Superior temporal gyrus (tissue), 1 donor: ENCODE measurements at regions not wholly inside any gene's neighbourhood (a gene's known extent, or its start where the extent isn't known, plus 50 kb on each side); places are given as distances from the start of the nearest gene placed in this dataset.
"Not testable (repeated sequence)": the region's sequence is repeated elsewhere in the genome, so short reads cannot be mapped to it uniquely, and the experiment has no call there.

Experiments
- DNase-seq: peaks from one replicate; pipeline ENCODE4 v3.0.0-alpha.2; 2016; ENCODE audit errors: extremely low spot score

DNA sequence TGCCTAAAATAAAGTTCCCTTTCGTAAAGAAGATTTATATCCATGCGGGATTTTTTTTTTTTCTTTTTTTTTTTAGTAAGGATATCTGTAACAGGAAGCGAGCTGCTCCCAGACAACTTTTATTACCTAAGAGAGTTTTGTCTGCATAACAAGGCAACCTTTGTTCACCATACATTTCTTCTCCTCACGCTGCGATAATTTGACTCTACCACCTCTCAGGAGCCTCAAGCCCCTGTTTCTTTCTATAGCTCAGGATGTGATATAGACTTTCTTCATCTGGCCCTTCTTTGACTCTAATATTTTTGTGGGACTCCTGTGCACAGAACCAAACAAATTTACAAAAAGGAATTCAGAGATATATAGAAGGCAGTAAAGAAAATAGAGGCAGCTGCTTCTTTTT is 1053.7 kb upstream of the SPRY2 start:
- no peak for DNase-seq

DNA sequence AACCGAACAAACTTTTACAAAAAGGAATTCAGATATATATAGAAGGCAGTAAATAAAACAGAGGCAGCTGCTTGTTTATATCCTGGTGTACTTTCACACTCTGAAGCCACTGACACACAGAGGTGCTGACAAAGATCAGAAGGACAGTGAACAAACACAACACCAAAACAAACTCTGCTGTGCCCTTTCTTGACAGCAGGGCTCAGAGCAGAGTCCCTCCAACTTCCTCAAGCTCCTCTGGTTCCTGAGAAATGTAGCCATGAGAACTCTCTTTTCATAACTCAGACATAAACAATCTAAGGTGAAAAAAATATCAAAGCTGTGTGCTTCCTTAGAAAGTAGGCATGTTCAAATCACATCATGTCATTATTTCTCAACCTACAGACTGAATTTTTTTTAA is 1052.8 kb upstream of the SPRY2 start:
- DNase-seq: no peak

DNA sequence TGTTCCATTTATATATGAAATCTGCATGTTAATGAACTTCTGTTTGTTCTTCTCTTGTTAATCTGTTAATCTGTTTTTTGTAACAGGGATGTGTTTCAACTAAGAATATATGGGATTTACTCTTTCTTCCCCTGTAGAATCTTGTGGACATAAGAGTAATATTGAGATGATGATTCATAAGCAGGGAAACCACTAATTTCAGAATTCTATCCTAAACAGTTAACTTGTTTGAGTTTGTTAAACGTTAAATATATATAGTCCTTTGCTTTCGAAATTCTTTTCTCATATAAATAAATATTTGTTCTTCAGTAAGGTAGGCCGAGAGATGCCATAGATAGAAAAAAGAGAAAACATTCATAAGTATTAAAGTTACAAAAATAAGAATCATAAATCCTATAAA is 1052.2 kb upstream of the SPRY2 start:
- DNase-seq: no peak

DNA sequence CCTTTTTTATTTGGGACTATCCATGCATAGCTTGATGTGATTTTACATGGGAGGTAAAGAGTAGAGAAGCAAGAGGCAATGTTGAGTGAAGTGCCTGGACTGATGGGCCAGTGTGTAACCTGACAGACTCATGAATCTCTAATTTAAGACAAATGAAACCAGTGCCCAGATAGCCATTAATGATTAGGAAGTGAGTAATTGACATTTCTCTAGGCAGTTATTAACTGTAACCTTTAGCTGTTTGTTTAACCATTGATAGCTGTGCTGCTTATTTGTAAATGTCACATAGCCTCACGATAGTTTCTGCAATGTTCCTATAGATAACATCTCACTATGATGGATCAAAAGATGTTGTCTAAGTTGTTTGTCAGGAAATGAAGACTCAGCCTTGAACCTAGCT is 1047.5 kb upstream of the SPRY2 start:
- no peak for DNase-seq

DNA sequence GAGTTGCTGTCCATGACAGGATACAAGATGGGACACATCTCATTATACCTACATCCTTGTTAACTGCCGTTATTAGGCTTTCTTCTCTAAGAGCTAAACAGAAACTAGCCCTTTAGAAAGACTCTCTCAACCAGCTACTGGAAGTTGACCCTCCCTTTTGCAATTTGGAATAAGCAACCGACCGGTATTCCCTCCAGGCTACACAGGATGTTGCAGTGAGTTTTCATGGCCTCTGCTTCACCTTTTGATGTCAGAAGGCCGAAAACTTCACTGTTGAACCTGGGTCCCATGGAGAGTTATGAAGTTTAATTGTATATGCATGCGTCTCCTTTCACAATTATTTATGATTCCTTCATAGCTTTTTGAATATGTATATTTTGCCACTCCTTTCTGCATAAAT is 1042.5 kb upstream of the SPRY2 start:
- no peak for DNase-seq

DNA sequence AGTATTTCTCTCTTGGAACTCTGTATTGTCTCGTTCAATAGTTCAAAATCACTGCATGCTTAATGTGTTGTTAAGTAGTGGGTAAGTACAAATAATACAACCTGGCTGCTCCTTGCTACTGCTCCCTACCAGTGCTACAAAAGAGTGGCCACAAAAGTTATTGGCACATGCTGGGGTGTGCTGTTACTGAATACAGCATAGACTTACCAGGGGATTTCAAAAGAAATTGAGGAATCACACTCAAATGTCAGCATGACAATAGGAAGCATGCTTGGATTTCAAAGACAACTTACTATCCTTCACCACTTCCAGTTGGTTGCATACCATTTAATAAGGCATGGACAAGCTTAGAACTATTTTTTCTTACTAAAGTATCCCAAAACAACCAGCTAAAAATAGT is 1041.3 kb upstream of the SPRY2 start:
- DNase-seq: no peak

DNA sequence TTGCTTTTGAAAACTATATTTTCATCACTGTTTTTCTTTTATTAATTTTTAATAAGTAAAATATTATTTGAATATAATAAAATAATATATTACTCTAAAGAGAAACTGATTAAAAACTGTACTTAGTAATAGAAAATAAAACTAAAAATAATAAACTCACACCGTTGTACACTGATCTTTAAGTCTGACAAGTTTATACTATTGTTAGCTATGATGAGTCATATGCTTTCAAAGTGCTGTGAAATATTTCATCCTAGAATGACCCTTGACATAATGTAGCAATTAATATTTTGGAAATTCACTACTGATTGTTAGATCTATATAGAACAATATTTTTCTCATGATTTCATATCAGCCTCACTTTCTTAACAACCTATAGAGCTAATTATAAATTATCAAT is 1040.6 kb upstream of the SPRY2 start:
- no peak for DNase-seq

DNA sequence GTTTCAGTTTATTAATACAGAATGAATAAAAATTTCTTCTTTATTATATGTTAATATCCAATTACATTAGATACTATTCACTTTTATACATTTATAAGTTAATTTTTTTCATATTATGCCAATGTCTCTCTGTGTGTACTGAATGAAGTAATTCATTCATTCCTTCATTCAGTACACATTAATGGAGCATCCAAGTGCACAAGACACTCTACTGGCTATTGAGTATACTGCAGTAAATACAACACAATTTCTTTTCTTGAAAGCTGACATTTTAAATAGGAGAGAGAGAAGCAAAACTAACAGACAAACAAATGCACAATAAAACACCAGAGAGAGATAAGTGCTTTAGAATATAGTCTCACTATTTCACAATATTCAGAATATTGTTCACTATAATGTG is 1038.3 kb upstream of the SPRY2 start:
- no peak for DNase-seq

DNA sequence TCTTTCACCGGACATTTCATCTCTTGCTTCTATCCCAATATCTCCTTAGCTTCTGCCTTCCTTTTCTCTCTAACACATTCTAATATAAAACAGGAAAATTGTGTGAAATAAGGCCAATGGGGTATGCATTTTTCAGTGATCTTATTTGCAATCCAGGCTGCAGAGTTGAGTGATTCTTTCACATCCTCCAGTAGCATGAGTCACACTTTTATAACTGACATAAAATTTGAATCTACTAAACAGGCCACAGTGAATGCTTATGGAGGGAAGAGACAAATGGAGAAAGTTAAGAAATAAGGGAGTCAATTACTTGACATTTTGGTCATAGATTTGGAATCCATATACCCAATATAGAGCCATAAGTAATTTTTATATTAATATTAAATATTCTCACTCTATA is 1037.0 kb upstream of the SPRY2 start:
- DNase-seq: no peak

DNA sequence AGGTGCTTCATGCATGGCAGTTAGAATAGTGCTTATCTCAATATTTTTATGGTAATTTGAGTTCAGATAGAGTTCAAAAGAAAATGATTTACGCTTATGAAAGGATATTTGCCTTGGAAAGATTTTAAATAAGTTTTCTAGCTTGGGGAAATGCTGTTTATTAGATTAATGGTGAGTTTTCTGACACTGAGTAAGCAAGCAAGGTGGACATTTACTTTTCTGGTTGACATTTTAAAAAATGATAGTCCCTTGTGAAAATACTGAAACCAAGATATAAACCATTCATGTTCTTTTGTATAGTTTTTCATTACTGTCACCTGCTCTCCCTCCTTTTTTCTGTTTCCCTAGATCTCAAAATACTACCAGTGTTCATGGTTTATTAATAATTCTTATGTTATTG is 1034.8 kb upstream of the SPRY2 start:
- DNase-seq: no peak

DNA sequence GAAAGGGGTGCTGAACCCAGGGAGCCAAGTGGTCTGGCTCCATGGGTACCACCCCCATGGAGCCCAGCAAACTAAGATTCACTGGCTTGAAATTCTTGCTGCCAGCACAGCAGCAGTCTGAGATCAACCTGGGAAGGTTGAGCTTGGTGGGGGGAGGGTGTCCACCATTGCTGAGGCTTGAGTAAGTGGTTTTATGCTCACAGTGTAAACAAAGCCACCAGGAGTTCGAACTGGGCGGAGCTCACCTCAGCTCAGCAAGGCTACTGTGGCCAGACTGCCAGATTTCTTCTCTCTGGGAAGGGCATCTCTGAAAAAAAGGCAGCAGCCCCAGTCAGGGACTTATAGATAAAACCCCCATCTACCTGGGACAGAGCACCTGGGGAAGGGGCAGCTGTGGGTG is 1021.8 kb upstream of the SPRY2 start:
- not testable (repeated sequence) for DNase-seq

DNA sequence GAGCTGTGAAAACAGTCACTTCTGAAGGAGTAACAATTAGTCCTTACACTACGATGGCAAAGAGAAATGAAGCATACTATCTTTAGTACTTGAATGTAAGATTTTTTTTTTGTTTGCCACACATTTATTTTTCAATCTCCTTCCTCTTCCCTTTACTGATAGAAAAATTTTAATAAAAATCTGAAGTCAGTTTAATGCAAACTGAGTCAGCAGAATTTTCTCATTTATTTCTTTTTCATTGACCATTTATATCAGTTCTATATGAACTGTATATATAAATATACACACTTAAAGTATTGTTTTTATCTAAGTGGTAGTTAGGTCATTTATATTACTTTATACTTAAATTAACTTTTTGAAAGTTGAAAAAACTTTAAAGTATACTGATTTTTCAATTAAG is 1009.1 kb upstream of the SPRY2 start:
- DNase-seq: no peak

DNA sequence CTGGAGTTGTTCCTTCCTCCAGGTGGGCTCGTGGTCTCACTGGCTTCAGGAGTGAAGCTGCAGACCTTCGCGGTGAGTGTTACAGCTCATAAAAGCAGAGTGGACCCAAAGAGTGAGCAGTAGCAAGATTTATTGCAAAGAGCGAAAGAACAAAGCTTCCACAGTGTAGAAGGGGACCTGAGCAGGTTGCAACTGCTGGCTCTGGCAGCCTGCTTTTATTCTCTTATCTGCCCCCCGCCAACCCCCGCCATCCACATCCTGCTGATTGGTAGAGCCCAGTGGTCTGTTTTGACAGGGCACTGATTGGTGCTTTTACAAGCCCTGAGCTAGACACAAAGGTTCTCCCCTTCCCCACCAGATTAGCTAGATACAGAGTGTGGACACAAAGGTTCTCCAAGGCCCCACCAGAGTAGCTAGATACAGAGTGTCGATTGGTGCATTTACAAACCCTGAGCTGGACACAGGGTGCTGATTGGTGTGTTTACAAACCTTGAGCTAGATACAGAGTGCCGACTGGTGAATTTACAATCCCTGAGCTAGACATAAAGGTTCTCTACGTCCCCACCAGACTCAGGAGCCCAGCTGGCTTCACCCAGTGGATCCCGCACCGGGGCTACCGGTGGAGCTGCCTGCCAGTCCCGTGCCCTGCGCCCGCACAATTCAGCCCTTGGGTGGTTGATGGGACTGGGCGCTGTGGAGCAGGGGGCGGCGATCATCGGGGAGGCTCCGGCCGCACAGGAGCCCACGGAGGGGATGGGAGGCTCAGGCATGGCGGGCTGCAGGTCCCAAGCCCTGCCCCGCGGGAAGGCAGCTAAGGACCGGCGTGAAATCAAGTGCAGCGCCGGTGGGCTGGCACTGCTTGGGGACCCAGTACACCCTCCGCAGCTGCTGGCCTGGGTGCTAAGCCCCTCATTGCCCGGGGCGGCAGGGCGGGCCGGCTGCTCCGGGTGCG is 999.5 kb upstream of the SPRY2 start:
- DNase-seq: not testable (repeated sequence)

DNA sequence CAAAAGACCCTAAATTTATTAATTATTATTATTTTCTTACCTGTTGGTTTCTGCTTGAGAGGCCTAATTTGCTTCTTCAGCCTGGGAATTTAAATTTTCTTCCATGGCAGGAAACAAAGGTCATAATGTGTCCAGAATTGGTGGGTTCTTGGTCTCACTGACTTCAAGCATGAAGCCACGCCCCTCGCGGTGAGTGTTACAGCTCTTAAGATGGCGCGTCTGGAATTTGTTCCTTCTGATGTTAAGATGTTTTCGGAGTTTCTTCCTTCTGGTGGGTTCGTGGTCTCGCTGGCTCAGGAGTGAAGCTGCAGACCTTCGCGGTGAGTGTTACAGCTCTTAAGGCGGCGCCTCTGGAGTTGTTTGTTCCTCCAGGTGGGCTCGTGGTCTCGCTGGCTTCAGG is 998.7 kb upstream of the SPRY2 start:
- not testable (repeated sequence) for DNase-seq

DNA sequence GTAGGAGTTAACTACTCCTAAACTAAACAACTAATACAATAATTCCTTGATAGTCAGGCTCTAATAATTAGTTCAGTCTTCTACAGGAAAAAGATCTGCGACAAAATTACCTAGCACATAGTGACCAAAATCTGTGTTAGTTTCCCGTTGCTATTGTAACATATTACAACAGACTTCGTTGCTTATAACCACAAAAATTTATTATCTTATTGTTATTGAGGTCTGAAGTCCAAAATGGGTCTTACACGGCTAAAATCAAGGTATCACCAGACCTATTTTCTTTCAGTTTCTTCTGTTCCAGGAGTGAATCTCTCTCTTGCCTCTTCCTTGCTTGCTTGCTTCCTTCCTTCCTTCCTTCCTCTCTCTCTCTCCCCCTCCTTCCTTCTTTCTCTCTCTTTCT is 993.6 kb upstream of the SPRY2 start:
- DNase-seq: no peak

DNA sequence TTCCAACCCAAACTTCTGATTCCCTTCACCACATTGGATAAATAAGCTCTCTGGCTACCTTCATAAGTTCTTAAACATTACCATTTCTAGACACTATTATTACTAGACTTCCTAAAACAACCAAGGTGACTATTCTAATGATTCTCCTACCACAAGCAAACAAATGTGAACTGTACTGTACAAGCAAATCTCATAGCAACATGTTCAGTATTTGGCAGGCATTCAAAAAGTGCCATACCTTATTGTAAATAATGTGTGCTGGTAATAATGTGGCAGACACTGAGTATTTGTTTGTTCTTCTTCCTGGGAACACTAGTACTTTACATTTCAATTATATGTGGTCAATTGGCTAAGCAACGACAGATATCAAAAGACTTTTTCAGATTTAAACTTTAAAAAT is 986.0 kb upstream of the SPRY2 start:
- no peak for DNase-seq

DNA sequence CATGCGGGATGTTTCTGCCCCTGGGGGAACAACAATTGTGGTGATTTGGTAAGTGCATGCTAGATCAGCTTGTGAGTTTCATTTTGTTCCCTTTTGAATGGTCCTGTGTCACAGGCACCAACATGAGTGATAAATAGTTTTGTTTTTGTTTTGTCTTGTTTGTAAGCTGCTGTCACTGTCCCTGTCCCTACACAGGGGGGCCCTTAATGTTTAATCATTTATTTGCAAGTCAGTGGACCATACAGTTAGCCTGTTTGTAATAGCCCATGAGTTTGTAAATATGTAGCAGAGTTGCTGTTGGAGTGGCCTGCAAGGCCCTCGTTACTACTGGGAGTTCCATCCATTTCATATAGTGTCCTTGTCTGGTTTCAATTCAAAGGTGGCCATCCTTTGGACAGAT is 979.6 kb upstream of the SPRY2 start:
- DNase-seq: no peak

DNA sequence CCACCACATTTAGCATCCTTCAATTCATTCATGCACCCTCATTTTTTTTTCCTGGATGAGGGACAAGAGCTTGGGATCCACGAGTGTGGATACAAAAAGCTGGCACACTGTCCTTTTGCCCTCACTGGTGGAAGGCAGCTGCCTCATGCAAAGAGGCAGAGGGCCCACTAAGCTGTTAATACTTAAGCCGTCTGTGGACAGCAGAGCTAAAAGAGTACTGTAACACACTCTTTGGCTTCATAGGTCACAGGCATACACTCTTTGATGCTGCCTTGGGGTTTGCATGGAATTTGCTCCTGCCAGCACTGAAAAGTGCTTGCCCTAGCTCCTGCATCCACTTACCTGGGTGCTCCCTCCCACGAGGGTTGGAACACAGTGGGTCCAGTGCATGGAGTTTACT is 978.4 kb upstream of the SPRY2 start:
- no peak for DNase-seq

DNA sequence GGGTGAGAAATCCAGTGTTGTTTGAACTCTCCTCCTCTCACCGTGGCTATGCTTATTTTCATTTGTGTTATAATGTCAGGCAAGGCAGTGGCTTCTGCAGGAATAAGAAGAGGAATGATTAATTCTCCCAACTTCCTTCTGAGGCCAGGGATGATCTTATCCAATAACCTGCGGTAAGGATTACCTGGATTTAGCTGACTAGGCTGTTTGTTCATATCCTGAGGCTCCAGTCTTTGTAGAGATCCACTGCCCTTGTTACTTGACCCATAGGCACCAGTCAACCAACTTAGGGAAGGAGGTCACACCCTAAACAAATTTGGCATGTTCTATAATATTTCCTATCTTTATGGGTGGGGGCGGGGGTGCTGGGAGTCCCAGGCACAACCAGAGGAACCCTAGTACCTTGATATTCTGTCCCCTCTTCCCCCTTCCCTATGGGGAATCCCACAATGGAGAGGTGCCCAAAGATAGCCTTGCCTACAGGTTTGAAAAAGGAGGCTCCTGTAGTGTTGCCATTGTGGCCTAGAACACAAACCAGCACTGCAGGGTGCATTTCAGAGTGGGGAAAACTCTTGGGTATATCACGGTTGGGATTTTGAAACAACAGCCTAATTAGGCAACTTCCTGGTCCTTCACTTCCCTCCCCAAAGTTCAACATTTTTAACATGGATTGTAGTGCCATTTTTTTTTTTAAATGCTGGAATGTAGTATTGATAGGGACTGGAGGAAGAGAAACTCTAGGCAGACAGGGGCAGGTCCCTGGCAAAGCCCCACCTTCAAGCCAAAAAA is 977.5 kb upstream of the SPRY2 start:
- no peak for DNase-seq

DNA sequence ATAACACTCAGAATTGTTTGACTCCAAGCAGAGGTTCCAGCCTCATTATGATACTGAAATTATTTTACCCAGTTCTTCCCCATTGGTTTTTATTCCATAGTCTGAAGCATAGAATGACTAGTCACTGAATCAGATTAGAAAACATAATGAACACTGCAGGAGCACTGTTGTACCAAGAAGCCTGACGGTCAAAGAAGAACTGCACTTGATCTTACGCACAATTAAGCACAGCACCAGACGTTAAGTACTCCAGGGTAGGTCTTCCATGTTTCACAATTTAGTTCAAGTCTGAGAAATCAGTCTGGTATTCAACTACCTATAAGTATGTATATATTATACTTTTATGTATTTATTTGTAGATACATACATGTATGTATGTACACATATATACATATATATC is 973.5 kb upstream of the SPRY2 start:
- DNase-seq: no peak

DNA sequence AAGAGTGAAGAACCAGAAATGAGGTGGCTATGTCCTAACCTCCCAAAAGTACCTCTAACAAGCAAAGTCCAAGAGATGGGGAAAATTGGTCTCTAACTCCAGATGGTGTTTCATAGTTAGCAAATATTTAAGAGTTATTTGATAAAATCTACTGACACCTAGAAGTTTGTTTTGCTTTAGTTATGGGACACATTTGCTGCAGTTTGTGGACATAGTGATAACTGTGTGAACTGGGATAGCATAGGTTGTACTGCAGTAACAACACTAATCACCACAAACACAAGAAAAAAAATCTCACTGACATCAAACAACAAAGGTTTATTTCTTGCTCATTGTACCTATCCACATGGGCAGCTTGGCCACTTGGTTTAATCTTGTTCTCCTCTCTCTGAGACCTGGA is 965.0 kb upstream of the SPRY2 start:
- no peak for DNase-seq

DNA sequence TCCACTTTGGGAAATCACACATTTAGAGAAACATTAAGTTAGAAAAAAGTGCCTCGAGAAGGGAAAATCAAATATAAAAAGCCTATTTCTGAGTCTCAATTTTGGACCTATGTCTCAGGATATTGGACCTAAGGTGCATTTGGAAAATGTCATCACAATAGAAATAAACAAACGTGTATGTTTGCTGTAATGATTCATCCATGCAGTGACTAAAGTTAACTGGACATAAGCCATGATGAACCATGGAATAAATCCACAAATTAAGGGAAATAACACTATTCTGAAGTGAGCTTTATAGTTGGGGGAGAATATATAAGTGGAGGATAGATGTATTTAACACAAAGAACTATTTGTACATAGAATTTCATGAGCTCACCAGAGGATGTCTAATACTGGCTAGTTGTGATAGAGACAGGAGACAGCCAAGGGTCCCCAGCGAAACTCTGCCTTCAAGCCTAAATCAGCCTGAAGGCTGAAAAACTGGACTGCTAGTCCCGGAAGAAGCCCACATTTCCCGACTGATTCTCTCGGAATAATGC is 963.3 kb upstream of the SPRY2 start:
- DNase-seq: no peak

DNA sequence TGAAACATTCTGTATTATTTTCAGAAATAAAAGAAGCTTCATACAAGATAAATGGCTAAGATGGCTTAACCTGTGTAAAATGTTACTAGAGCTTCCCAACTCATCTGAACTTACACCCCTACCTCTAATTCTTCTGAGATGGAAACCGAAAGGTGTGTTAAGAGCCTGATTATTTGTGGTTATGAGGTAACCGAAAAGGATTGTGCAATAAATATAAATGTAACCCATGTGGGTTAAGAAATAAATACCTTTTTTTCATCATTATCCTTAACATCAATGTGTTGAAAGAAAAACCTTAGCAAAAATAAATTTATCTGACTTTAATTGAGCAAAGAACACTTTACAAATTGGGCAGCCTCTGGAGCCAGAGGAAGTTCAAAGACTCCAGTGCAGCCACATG is 961.8 kb upstream of the SPRY2 start:
- no peak for DNase-seq
